ENCODE measurements at regions not wholly inside any gene's neighbourhood (a gene's known extent, or its start where the extent isn't known, plus 50 kb on each side); places are given as distances from the start of the nearest gene placed in this dataset.

DNA sequence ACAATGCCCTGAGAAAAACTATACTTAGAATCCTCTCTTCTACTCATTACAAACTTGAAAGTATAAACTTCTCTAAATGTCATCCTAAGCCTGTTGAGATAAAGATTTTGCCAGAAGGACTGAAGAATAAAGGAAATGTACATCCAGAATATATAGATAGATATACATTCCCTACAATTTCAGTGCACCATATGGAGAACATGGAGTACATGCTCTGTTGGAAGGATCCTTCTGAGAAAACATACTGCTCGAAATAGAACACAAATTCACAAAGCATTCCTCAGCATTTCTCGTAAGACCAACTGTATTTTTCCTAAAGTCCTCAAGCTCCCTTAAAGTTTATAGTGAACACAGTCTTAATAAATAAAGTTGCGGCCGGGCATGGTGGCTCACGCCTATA is 69.7 kb upstream of the RASA1 start:
- TF ChIP-seq, protein P1, sequence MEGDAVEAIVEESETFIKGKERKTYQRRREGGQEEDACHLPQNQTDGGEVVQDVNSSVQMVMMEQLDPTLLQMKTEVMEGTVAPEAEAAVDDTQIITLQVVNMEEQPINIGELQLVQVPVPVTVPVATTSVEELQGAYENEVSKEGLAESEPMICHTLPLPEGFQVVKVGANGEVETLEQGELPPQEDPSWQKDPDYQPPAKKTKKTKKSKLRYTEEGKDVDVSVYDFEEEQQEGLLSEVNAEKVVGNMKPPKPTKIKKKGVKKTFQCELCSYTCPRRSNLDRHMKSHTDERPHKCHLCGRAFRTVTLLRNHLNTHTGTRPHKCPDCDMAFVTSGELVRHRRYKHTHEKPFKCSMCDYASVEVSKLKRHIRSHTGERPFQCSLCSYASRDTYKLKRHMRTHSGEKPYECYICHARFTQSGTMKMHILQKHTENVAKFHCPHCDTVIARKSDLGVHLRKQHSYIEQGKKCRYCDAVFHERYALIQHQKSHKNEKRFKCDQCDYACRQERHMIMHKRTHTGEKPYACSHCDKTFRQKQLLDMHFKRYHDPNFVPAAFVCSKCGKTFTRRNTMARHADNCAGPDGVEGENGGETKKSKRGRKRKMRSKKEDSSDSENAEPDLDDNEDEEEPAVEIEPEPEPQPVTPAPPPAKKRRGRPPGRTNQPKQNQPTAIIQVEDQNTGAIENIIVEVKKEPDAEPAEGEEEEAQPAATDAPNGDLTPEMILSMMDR (conservative IDR thresholded peaks at IDR 0.05 in 1 of 2, IDR thresholded peaks at IDR 0.05 in 1 of 2; ENCODE audit: low read depth in 1 of 2, low read length in 2 of 2) = no peak
- TF ChIP-seq EZH2 (IDR thresholded peaks at IDR 0.05; ENCODE audit: low read length, missing control alignments) = no peak
